ENCODE measurements at regions not wholly inside any gene's neighbourhood (a gene's known extent, or its start where the extent isn't known, plus 50 kb on each side); places are given as distances from the start of the nearest gene placed in this dataset.

- TF ChIP-seq GLIS3 (CRISPR knock-in tag; IDR thresholded peaks at IDR 0.05) (no peak), POU6F1 (CRISPR knock-in tag; IDR thresholded peaks at IDR 0.05; ENCODE audit: borderline replicate concordance, low read depth) (no peak), TCF4 (CRISPR knock-in tag; IDR thresholded peaks at IDR 0.05; ENCODE audit: borderline replicate concordance) (no peak), RARB (CRISPR knock-in tag; IDR thresholded peaks at IDR 0.05) (no peak), PPARA (CRISPR knock-in tag; IDR thresholded peaks at IDR 0.05; ENCODE audit: borderline replicate concordance) (no peak), OSR1 (CRISPR knock-in tag; IDR thresholded peaks at IDR 0.05) (no peak), BACH2 (CRISPR knock-in tag; IDR thresholded peaks at IDR 0.05; ENCODE audit: borderline replicate concordance) (no peak), ISL1 (CRISPR knock-in tag; IDR thresholded peaks at IDR 0.05) (no peak), ZFP30 (CRISPR knock-in tag; IDR thresholded peaks at IDR 0.05) (no peak), SNAI2 (CRISPR knock-in tag; IDR thresholded peaks at IDR 0.05) (no peak), ZNF8 (CRISPR knock-in tag; IDR thresholded peaks at IDR 0.05) (no peak)
- TF ChIP-seq, protein P1, sequence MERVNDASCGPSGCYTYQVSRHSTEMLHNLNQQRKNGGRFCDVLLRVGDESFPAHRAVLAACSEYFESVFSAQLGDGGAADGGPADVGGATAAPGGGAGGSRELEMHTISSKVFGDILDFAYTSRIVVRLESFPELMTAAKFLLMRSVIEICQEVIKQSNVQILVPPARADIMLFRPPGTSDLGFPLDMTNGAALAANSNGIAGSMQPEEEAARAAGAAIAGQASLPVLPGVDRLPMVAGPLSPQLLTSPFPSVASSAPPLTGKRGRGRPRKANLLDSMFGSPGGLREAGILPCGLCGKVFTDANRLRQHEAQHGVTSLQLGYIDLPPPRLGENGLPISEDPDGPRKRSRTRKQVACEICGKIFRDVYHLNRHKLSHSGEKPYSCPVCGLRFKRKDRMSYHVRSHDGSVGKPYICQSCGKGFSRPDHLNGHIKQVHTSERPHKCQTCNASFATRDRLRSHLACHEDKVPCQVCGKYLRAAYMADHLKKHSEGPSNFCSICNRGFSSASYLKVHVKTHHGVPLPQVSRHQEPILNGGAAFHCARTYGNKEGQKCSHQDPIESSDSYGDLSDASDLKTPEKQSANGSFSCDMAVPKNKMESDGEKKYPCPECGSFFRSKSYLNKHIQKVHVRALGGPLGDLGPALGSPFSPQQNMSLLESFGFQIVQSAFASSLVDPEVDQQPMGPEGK (CRISPR knock-in tag; IDR thresholded peaks at IDR 0.05; ENCODE audit: borderline replicate concordance) = no peak
Measured at GRCh38 chr12:33566403-33566802, 126.8 kb upstream of the SYT10 start.
